ENCODE measurements at regions not wholly inside any gene's neighbourhood (a gene's known extent, or its start where the extent isn't known, plus 50 kb on each side); places are given as distances from the start of the nearest gene placed in this dataset.

DNA sequence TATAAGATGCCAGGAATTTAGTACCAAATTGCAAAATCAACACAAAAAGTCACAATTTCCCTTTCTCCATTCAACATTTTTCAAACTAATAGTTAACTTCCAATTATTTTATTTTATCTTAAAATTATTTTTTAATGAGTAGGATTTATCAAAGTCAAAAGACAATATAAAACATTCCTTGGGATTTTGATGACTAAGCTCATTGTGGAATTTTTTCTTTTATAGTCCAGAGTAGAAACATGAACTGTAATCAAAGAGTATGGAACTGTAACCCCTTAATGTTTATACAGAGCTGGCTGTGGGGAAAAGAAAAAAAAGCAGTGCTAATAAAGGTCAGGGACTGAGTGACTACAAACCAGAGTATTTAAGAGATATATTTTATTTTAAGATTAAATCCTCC, 368.6 kb upstream of the CPXCR1 start:
- Histone ChIP-seq H3K9me3 (ENCODE audit: control insufficient read depth in 2 of 2, insufficient read depth in 1 of 2, low read depth in 1 of 2, low read length in 1 of 2) (peaks cover 0 to 7% of the 10 kb centered on the region in 2 donors), H3K27me3 (ENCODE audit: control insufficient read depth in 3 of 3, insufficient read depth in 3 of 3, low read length in 3 of 3) (no peaks in the 10 kb centered on the region), H3K4me3 (ENCODE audit: low read depth in 1 of 3, low read length in 3 of 3) (no peak overlapping the region), H3K36me3 (ENCODE audit: control insufficient read depth in 3 of 3, insufficient read depth in 2 of 3, low read depth in 1 of 3, low read length in 3 of 3) (no peaks in the 10 kb centered on the region), H3K27ac (ENCODE audit: low read depth in 1 of 3, low read length in 2 of 3) (no peak overlapping the region), H3K4me1 (ENCODE audit: control insufficient read depth in 3 of 3, insufficient read depth in 2 of 3, low read depth in 1 of 3, low read length in 2 of 3) (no peaks in the 10 kb centered on the region)
- FAIRE-seq (no peak), DNase-seq (no peak)

DNA sequence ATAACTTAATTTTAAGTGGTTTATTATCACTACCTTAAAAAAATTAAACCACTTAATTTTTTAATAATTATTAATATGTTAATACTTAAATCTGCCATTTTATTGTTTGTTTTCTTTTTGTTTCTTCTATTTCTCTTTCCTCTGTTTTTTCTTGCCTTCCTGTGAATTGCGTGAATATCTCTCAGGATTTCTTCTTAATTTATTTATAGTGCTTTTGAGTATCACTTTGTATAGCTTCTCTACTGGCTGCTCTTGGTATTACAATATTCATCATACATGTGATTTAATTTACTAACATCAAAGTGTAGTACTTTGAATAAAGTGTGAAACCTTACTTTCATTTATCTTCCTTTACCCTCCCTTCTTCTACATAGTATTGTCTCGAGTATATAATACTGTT, 349.5 kb upstream of the CPXCR1 start:
- no peak for FAIRE-seq
- Histone ChIP-seq H3K27me3 (ENCODE audit: control insufficient read depth in 3 of 3, insufficient read depth in 3 of 3, low read length in 3 of 3) (no peaks in the 10 kb centered on the region), H3K9me3 (ENCODE audit: control insufficient read depth in 2 of 2, insufficient read depth in 1 of 2, low read depth in 1 of 2, low read length in 1 of 2) (no peaks in the 10 kb centered on the region), H3K4me3 (ENCODE audit: low read depth in 1 of 3, low read length in 3 of 3) (no peak overlapping the region), H3K4me1 (ENCODE audit: control insufficient read depth in 3 of 3, insufficient read depth in 2 of 3, low read depth in 1 of 3, low read length in 2 of 3) (no peaks in the 10 kb centered on the region), H3K27ac (ENCODE audit: low read depth in 1 of 3, low read length in 2 of 3) (no peak overlapping the region), H3K36me3 (ENCODE audit: control insufficient read depth in 3 of 3, insufficient read depth in 2 of 3, low read depth in 1 of 3, low read length in 3 of 3) (no peaks in the 10 kb centered on the region)
- 55 to 88% (median 78%) methylated on average over 2 of the region's 2 CpGs for WGBS, 3 donors
- DNase-seq, result no peak

DNA sequence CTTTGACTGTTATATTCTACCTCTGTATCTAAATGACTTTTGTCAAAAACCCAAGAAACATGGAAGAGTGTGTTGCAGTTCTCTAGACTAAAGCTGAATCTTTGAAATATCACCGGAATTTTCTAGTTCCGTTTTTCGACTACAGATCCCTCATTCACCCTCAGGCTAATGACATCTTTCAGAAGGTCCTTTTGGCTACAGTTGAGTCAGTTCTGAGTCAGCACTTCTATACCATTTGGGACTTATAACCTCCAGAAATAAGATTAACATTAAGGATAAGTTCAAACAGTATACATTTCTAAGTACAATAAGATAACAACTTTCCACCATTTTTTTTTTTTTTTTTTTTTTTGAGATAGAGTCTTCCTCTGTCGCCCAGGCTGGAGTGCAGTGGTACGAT, 331.0 kb upstream of the CPXCR1 start:
- Histone ChIP-seq H3K4me1 (ENCODE audit: control insufficient read depth in 3 of 3, insufficient read depth in 2 of 3, low read depth in 1 of 3, low read length in 2 of 3) (no peaks in the 10 kb centered on the region), H3K36me3 (ENCODE audit: control insufficient read depth in 3 of 3, insufficient read depth in 2 of 3, low read depth in 1 of 3, low read length in 3 of 3) (no peaks in the 10 kb centered on the region), H3K9me3 (ENCODE audit: control insufficient read depth in 2 of 2, insufficient read depth in 1 of 2, low read depth in 1 of 2, low read length in 1 of 2) (no peaks in the 10 kb centered on the region), H3K27ac (ENCODE audit: low read depth in 1 of 3, low read length in 2 of 3) (no peak overlapping the region), H3K27me3 (ENCODE audit: control insufficient read depth in 3 of 3, insufficient read depth in 3 of 3, low read length in 3 of 3) (no peaks in the 10 kb centered on the region), H3K4me3 (ENCODE audit: low read depth in 1 of 3, low read length in 3 of 3) (no peak overlapping the region)
- no peak for DNase-seq
- WGBS, 3 donors, result 86 to 93% (median 92%) methylated on average over 4 to 5 of the region's 5 CpGs
- no peak for FAIRE-seq

DNA sequence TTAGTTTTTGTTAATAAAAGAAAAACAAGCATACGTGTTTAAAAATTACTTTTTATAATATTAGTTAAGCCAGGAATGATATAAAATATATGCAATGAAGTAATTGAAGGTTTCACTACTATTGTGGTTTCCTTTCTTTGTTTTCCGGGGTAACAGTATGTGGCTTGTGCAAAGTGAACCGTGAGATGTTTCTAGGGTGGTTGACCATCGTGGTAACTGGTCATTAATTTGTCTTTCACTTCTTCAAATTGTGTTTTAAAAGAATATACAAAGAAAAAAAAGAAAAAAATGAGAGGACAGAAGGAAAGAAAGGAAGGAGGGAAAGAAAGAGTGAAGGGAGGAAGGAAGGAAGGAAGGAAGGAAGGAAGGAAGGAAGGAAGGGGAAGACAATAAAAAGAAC, 330.1 kb upstream of the CPXCR1 start:
- WGBS, 3 donors, result 51 to 70% (median 69%) methylated on average over 4 of the region's 4 CpGs
- no peaks in the 10 kb centered on the region for H3K27me3 ChIP-seq (ENCODE audit: control insufficient read depth in 3 of 3, insufficient read depth in 3 of 3, low read length in 3 of 3)
- no peak for DNase-seq
- H3K36me3 ChIP-seq (ENCODE audit: control insufficient read depth in 3 of 3, insufficient read depth in 2 of 3, low read depth in 1 of 3, low read length in 3 of 3), result no peaks in the 10 kb centered on the region
- H3K27ac ChIP-seq (ENCODE audit: low read depth in 1 of 3, low read length in 2 of 3), result no peak overlapping the region
- FAIRE-seq, result no peak
- H3K9me3 ChIP-seq (ENCODE audit: control insufficient read depth in 2 of 2, insufficient read depth in 1 of 2, low read depth in 1 of 2, low read length in 1 of 2), result no peaks in the 10 kb centered on the region
- H3K4me1 ChIP-seq (ENCODE audit: control insufficient read depth in 3 of 3, insufficient read depth in 2 of 3, low read depth in 1 of 3, low read length in 2 of 3), result no peaks in the 10 kb centered on the region
- H3K4me3 ChIP-seq (ENCODE audit: low read depth in 1 of 3, low read length in 3 of 3), result no peak overlapping the region

DNA sequence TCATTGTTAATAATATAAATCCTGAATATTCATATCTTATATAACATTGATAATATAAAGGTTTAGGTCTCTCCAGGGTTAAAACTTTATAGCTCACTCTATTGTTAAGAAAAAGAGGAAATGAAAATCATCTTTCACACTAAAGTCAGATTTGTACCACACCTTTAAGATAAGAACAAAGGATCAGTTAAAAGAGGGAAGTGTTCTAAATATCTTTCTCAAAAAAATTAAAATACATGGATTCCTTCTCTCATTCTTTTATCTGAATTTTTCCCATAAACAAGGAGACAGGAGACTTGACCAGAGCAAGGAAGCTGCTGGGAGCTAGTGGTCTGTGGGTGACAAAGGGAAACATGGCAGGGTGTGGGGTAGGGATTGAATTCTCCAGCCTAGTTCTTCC, 323.0 kb upstream of the CPXCR1 start:
- Histone ChIP-seq H3K4me3 (ENCODE audit: low read depth in 1 of 3, low read length in 3 of 3) (no peak overlapping the region), H3K27ac (ENCODE audit: low read depth in 1 of 3, low read length in 2 of 3) (no peak overlapping the region), H3K9me3 (ENCODE audit: control insufficient read depth in 2 of 2, insufficient read depth in 1 of 2, low read depth in 1 of 2, low read length in 1 of 2) (no peaks in the 10 kb centered on the region), H3K27me3 (ENCODE audit: control insufficient read depth in 3 of 3, insufficient read depth in 3 of 3, low read length in 3 of 3) (no peaks in the 10 kb centered on the region), H3K4me1 (ENCODE audit: control insufficient read depth in 3 of 3, insufficient read depth in 2 of 3, low read depth in 1 of 3, low read length in 2 of 3) (no peaks in the 10 kb centered on the region), H3K36me3 (ENCODE audit: control insufficient read depth in 3 of 3, insufficient read depth in 2 of 3, low read depth in 1 of 3, low read length in 3 of 3) (no peaks in the 10 kb centered on the region)
- no peak for FAIRE-seq
- DNase-seq, result no peak

DNA sequence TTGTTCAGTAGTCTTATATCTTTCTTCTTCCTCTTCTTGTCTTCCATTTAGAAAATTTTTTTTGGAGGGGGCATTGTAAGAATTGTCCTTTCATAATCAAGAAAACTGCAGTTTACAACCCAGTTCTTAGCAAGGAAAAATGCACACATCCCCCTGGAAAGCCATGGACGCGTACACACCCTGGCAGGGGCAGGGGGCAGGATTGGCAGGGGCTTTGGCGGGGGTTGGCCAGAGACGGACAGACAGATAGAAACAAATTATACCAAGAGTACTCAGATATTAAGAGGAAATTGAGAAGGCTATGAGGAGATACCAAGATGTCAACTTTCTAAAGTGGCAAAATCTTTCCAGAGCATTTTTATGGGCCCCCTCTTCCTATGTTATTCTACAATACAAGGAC, 322.5 kb upstream of the CPXCR1 start:
- H3K27me3 ChIP-seq (ENCODE audit: control insufficient read depth in 3 of 3, insufficient read depth in 3 of 3, low read length in 3 of 3), result no peaks in the 10 kb centered on the region
- no peak overlapping the region for H3K27ac ChIP-seq (ENCODE audit: low read depth in 1 of 3, low read length in 2 of 3)
- DNase-seq, result no peak
- no peaks in the 10 kb centered on the region for H3K4me1 ChIP-seq (ENCODE audit: control insufficient read depth in 3 of 3, insufficient read depth in 2 of 3, low read depth in 1 of 3, low read length in 2 of 3)
- 77 to 93% (median 90%) methylated on average over 4 of the region's 4 CpGs for WGBS, 3 donors
- no peaks in the 10 kb centered on the region for H3K36me3 ChIP-seq (ENCODE audit: control insufficient read depth in 3 of 3, insufficient read depth in 2 of 3, low read depth in 1 of 3, low read length in 3 of 3)
- H3K4me3 ChIP-seq (ENCODE audit: low read depth in 1 of 3, low read length in 3 of 3), result no peak overlapping the region
- no peaks in the 10 kb centered on the region for H3K9me3 ChIP-seq (ENCODE audit: control insufficient read depth in 2 of 2, insufficient read depth in 1 of 2, low read depth in 1 of 2, low read length in 1 of 2)
- no peak for FAIRE-seq

DNA sequence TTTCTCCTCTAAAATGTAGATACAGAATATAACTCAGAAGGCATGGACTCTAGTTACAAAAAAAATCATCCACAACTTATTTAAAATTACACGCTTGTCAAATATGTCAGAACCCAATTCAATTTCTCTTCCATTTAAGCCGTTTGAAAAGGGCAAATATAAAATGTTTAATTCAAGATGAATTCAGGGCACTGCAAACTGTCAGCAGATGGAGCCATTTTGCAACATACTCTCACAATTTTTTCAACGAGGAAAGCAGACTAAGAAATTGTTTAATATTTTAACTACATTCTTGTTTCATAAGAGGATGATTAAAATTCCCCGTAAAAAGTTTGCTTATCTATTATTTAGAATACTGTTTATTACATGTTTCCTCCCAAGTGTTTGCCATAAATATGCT, 321.3 kb upstream of the CPXCR1 start:
- H3K9me3 ChIP-seq (ENCODE audit: control insufficient read depth in 2 of 2, insufficient read depth in 1 of 2, low read depth in 1 of 2, low read length in 1 of 2), result no peaks in the 10 kb centered on the region
- H3K4me3 ChIP-seq (ENCODE audit: low read depth in 1 of 3, low read length in 3 of 3), result no peak overlapping the region
- H3K36me3 ChIP-seq (ENCODE audit: control insufficient read depth in 3 of 3, insufficient read depth in 2 of 3, low read depth in 1 of 3, low read length in 3 of 3), result no peaks in the 10 kb centered on the region
- H3K4me1 ChIP-seq (ENCODE audit: control insufficient read depth in 3 of 3, insufficient read depth in 2 of 3, low read depth in 1 of 3, low read length in 2 of 3), result no peaks in the 10 kb centered on the region
- FAIRE-seq (peak; percentile 51), DNase-seq (no peak)
- no peaks in the 10 kb centered on the region for H3K27me3 ChIP-seq (ENCODE audit: control insufficient read depth in 3 of 3, insufficient read depth in 3 of 3, low read length in 3 of 3)
- H3K27ac ChIP-seq (ENCODE audit: low read depth in 1 of 3, low read length in 2 of 3), result no peak overlapping the region
- 40 to 48% (median 45%) methylated on average over 4 of the region's 4 CpGs for WGBS, 3 donors

DNA sequence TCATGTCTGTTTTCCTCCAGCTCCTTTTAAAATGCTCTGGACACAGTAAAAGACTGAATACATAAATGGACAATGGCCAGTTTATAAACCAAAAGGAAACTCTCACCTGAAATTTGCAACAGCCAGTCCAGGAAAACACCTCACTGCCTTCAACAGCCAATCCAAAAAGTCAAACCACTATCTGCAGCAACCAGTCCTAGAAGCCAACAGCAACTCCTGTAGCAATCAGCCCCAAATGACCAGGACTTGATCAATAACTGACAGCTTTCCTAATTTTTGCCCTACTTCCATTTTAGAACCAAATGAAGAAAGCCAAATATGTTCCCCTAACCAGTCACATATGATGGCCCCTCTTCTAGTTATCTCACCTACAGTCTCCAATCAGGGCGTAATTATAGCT, 309.5 kb upstream of the CPXCR1 start:
- FAIRE-seq, result no peak
- H3K27ac ChIP-seq (ENCODE audit: low read depth in 1 of 3, low read length in 2 of 3), result no peak overlapping the region
- H3K36me3 ChIP-seq (ENCODE audit: control insufficient read depth in 3 of 3, insufficient read depth in 2 of 3, low read depth in 1 of 3, low read length in 3 of 3), result no peaks in the 10 kb centered on the region
- WGBS, 3 donors, result 44 to 58% (median 45%) methylated on average over 1 of the region's 1 CpG
- DNase-seq, result no peak
- no peaks in the 10 kb centered on the region for H3K4me1 ChIP-seq (ENCODE audit: control insufficient read depth in 3 of 3, insufficient read depth in 2 of 3, low read depth in 1 of 3, low read length in 2 of 3)
- no peak overlapping the region for H3K4me3 ChIP-seq (ENCODE audit: low read depth in 1 of 3, low read length in 3 of 3)
- H3K9me3 ChIP-seq (ENCODE audit: control insufficient read depth in 2 of 2, insufficient read depth in 1 of 2, low read depth in 1 of 2, low read length in 1 of 2), result no peaks in the 10 kb centered on the region
- no peaks in the 10 kb centered on the region for H3K27me3 ChIP-seq (ENCODE audit: control insufficient read depth in 3 of 3, insufficient read depth in 3 of 3, low read length in 3 of 3)

DNA sequence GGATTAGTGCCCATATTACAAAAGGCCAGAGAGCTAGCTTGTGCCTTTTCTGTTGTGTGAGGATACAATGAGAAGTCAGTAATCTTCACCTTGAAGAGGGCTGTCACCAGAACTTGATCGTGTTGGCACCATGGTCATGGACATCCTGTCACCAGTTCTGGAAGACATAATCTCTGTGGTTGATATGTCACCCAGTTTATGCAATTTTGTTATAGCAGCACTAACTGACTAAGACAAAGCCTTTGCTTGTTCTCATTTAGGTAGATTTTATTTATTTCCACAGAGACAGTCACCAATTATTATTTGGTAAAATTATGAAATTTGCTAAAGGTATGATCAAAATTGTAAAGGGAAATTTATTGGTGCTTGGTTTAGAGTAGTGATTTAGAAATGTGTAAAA, 308.8 kb upstream of the CPXCR1 start:
- DNase-seq (no peak), FAIRE-seq (no peak)
- 86 to 93% (median 88%) methylated on average over 1 of the region's 1 CpG for WGBS, 3 donors
- H3K27ac ChIP-seq (ENCODE audit: low read depth in 1 of 3, low read length in 2 of 3), result no peak overlapping the region
- no peak overlapping the region for H3K4me3 ChIP-seq (ENCODE audit: low read depth in 1 of 3, low read length in 3 of 3)
- no peaks in the 10 kb centered on the region for H3K27me3 ChIP-seq (ENCODE audit: control insufficient read depth in 3 of 3, insufficient read depth in 3 of 3, low read length in 3 of 3)
- H3K36me3 ChIP-seq (ENCODE audit: control insufficient read depth in 3 of 3, insufficient read depth in 2 of 3, low read depth in 1 of 3, low read length in 3 of 3), result no peaks in the 10 kb centered on the region
- H3K4me1 ChIP-seq (ENCODE audit: control insufficient read depth in 3 of 3, insufficient read depth in 2 of 3, low read depth in 1 of 3, low read length in 2 of 3), result no peaks in the 10 kb centered on the region
- H3K9me3 ChIP-seq (ENCODE audit: control insufficient read depth in 2 of 2, insufficient read depth in 1 of 2, low read depth in 1 of 2, low read length in 1 of 2), result no peaks in the 10 kb centered on the region
